C4-2B (cell line): ENCODE measurements at regions not wholly inside any gene's neighbourhood (a gene's known extent, or its start where the extent isn't known, plus 50 kb on each side); places are given as distances from the start of the nearest gene placed in this dataset.

ENCODE experiments used
- ZFX ChIP-seq: fragments of 450-650 bp; IDR thresholded peaks from 2 replicates; pipeline ENCODE4 v1.6.1; 2017
- TF ChIP-seq, protein P1 (sequence below): fragments of 450-650 bp; conservative IDR thresholded peaks from 2 replicates; pipeline ENCODE4 v1.5.1; 2017; ENCODE audit warnings: mild to moderate bottlenecking

DNA sequence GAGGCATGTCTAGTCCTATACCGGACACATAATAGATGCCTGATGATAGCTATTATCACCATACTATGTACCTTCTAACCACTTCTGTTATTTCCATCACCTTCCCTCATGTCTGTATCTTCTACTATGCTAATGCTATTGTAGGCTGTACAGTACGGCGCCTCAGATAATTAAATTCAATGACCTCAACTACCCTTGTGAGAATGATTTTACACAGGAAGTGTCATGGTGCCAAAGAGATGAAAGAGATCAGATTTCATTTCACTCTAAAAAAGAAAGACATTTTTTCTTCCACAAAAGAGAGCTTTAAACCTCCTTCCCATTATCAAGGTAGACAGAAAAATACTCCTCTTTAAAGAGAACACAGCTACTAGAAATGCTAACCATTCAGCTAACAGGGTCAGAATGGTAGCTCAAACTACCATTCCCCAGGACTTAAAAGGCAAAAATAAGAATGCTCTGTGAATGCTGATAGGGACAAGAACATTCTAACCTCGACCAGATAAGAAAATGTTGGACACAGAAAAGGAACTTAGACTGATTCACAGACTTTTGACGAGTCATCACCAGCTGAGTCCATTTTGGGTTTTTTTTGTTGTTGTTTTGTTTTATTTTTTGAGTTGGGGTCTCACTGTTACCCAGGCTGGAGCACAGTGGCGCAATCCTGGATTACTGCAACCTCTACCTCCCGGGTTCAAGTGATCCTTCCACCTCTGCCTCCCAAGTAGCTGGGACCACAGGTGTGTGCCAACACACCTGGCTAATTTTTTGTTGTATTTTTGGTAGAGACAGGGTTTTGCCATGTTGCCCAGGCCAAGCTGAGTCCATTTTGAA, 99.2 kb upstream of the RAPGEF2 start:
- TF ChIP-seq, protein P1, sequence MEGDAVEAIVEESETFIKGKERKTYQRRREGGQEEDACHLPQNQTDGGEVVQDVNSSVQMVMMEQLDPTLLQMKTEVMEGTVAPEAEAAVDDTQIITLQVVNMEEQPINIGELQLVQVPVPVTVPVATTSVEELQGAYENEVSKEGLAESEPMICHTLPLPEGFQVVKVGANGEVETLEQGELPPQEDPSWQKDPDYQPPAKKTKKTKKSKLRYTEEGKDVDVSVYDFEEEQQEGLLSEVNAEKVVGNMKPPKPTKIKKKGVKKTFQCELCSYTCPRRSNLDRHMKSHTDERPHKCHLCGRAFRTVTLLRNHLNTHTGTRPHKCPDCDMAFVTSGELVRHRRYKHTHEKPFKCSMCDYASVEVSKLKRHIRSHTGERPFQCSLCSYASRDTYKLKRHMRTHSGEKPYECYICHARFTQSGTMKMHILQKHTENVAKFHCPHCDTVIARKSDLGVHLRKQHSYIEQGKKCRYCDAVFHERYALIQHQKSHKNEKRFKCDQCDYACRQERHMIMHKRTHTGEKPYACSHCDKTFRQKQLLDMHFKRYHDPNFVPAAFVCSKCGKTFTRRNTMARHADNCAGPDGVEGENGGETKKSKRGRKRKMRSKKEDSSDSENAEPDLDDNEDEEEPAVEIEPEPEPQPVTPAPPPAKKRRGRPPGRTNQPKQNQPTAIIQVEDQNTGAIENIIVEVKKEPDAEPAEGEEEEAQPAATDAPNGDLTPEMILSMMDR, result no peak
- no peak for TF ChIP-seq ZFX
